ENCODE measurements at regions not wholly inside any gene's neighbourhood (a gene's known extent, or its start where the extent isn't known, plus 50 kb on each side); places are given as distances from the start of the nearest gene placed in this dataset.

GRCh38 chr2:180781276-180781675, 199.1 kb upstream of the UBE2E3 start:
- WGBS (ENCODE audit: extremely low coverage, insufficient read length, low lambda C conversion rate) = no CpG with 5 or more reads among the region's 2 CpGs
- no peak for DNase-seq
- H3K4ac ChIP-seq (ENCODE audit: low read depth, low read length) = no peak overlapping the region

More at GRCh38 chr2:180781276-180781675, 199.1 kb upstream of the UBE2E3 start:
- Histone ChIP-seq H4K20me1 (ENCODE audit: control insufficient read depth, insufficient read depth, insufficient read length) (no peaks in the 10 kb centered on the region), H4K5ac (ENCODE audit: insufficient read length, low read depth, low read length) (no peak overlapping the region), H3K79me2 (ENCODE audit: insufficient read depth, low read length) (no peaks in the 10 kb centered on the region), H4K8ac (replicated peaks; ENCODE audit: insufficient read length, low read depth, low read length) (no peak overlapping the region), H3K23ac (ENCODE audit: insufficient read length, low read depth, low read length) (no peak overlapping the region), H3K9ac (ENCODE audit: extremely low read depth, insufficient read length, low read length) (no peak overlapping the region), H2BK5ac (ENCODE audit: insufficient read length, low read length) (no peak overlapping the region), H2AK5ac (ENCODE audit: insufficient read length, low read length) (no peak overlapping the region), H2AFZ (ENCODE audit: low read length) (no peak overlapping the region), H3K79me1 (ENCODE audit: insufficient read depth, low read depth, low read length, poor library complexity, severe bottlenecking) (no peaks in the 10 kb centered on the region), H3K56ac (ENCODE audit: insufficient read length, low read depth, low read length) (no peak overlapping the region), H3K14ac (ENCODE audit: insufficient read depth, low read length) (no peak overlapping the region), H3K23me2 (ENCODE audit: insufficient read length, low read depth, low read length, poor library complexity, severe bottlenecking) (no peaks in the 10 kb centered on the region), H3K27ac (ENCODE audit: insufficient read length, low read depth, low read length) (no peak overlapping the region), H3K4me2 (ENCODE audit: insufficient read depth, insufficient read length, low read length) (no peak overlapping the region), H3K9me3 (ENCODE audit: control insufficient read depth, low read depth, low read length) (no peaks in the 10 kb centered on the region), H2BK12ac (ENCODE audit: insufficient read length, low read depth, low read length) (no peak overlapping the region), H2BK20ac (ENCODE audit: low read depth, low read length, poor library complexity, severe bottlenecking) (no peak overlapping the region), H2BK15ac (ENCODE audit: low read depth, low read length) (no peak overlapping the region), H3K27me3 (ENCODE audit: insufficient read depth, low read length) (no peaks in the 10 kb centered on the region), H4K91ac (ENCODE audit: insufficient read length, low read depth, low read length) (no peak overlapping the region), H3T11ph (ENCODE audit: low read length) (no peak overlapping the region), H2BK120ac (ENCODE audit: low read depth, low read length, poor library complexity, severe bottlenecking) (no peak overlapping the region), H3K18ac (ENCODE audit: insufficient read length, low read depth, low read length) (no peak overlapping the region), H3K4me1 (ENCODE audit: insufficient read depth, low read length) (no peaks in the 10 kb centered on the region)
- no peak overlapping the region for H3K27ac Mint-ChIP-seq
- H3K4me3 Mint-ChIP-seq = no peak overlapping the region
- H3K27me3 Mint-ChIP-seq (ENCODE audit: low read depth) = no peaks in the 10 kb centered on the region; the same call in 1 of the 2 replicates
- H3K9me3 Mint-ChIP-seq = 0 out of 5 replicates have a peak, but pooled peaks cover 0 to 2% of the 10 kb centered on the region in 2 experiments
- H3K36me3 Mint-ChIP-seq (ENCODE audit: insufficient read depth in 1 of 3, low read depth in 3 of 3) = no peaks in the 10 kb centered on the region
- H3K4me1 Mint-ChIP-seq = peaks cover 8 to 9% of the 10 kb centered on the region in 2 experiments
- no peak for TF ChIP-seq CTCF (conservative IDR thresholded peaks at IDR 0.05)

All from H9 (cell line).